Spleen (tissue), 7 donors: ENCODE measurements at regions not wholly inside any gene's neighbourhood (a gene's known extent, or its start where the extent isn't known, plus 50 kb on each side); places are given as distances from the start of the nearest gene placed in this dataset.

Source experiments
- CTCF ChIP-seq, 11 experiments: fragments of 200-600 bp in 7 of 11; fragments of 450-650 bp in 4 of 11; sonication (generic) in 4 of 11; IDR thresholded peaks in 8 of 11; conservative IDR thresholded peaks in 3 of 11; 1 replicate in 7 of 11; 2 replicates in 4 of 11; pipeline versions ENCODE4 v1.4.0 to v1.8.0; 2016 to 2021; ENCODE audit warnings: antibody characterized with exemption in 11 of 11, inconsistent platforms in 4 of 11, mild to moderate bottlenecking in 1 of 11
- POLR2A ChIP-seq, 3 donors: fragments of 450-650 bp; IDR thresholded peaks; one replicate each; pipeline ENCODE4 v1.5.1; 2017; ENCODE audit warnings: antibody characterized with exemption in 3 of 3, mild to moderate bottlenecking in 1 of 3
- donor health status: DM: no; HTN: no; CAD: no; lungs with moderate emphysema.
- donor health status: DM: no; HTN: no; CAD: no.
- donor health status: DM: no; HTN: no; CAD: no.

DNA sequence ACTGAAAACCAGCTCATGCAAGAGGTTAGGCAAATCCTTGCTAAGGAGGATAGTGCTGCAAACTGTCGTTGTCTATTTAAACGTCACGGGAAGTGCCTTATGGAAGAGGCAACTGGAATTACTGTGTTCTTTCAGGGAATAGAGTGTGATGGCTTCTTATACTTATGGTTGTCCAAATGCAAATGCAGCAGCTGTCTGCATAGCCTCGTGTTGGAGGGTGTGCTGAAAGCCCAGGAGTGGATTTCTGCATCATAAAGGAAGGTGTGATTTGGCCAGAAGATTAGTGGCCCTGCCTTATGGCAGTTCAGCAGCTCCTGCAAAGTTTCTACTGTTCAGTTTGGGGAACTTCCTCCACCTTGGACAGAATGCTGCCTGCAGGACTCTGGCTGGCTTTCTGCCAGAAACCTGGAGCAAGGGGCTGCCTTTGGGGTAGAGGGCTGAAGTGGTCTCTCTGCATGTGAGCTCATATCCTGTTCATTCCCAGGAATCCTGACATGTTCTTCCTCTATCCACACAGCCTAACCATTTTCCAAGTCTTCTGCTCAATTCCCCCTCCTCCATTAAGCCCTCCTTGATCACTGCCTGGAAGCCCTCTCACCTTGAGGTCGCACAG is 321.2 kb upstream of the CXCR4 start:
- TF ChIP-seq CTCF (IDR thresholded peaks at IDR 0.05 in 8 of 11, conservative IDR thresholded peaks at IDR 0.05 in 3 of 11) (no peak), POLR2A (IDR thresholded peaks at IDR 0.05) (no peak)
